ENCODE measurements at regions not wholly inside any gene's neighbourhood (a gene's known extent, or its start where the extent isn't known, plus 50 kb on each side); places are given as distances from the start of the nearest gene placed in this dataset.

- no peak for TF ChIP-seq POLR2A (IDR thresholded peaks at IDR 0.05)
- TF ChIP-seq, protein P1, sequence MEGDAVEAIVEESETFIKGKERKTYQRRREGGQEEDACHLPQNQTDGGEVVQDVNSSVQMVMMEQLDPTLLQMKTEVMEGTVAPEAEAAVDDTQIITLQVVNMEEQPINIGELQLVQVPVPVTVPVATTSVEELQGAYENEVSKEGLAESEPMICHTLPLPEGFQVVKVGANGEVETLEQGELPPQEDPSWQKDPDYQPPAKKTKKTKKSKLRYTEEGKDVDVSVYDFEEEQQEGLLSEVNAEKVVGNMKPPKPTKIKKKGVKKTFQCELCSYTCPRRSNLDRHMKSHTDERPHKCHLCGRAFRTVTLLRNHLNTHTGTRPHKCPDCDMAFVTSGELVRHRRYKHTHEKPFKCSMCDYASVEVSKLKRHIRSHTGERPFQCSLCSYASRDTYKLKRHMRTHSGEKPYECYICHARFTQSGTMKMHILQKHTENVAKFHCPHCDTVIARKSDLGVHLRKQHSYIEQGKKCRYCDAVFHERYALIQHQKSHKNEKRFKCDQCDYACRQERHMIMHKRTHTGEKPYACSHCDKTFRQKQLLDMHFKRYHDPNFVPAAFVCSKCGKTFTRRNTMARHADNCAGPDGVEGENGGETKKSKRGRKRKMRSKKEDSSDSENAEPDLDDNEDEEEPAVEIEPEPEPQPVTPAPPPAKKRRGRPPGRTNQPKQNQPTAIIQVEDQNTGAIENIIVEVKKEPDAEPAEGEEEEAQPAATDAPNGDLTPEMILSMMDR (IDR thresholded peaks at IDR 0.05), result no peak
- no peak for TF ChIP-seq EP300 (IDR thresholded peaks at IDR 0.05)
Observed at GRCh38 chr14:43313719-43314118, 1193.4 kb downstream of the FSCB start.
